IPS-18a (cell line): ENCODE measurements at regions not wholly inside any gene's neighbourhood (a gene's known extent, or its start where the extent isn't known, plus 50 kb on each side); places are given as distances from the start of the nearest gene placed in this dataset.

Experiments
- H3K27ac ChIP-seq: one replicate; pipeline ENCODE4 v1.5.1; 2013; ENCODE audit warnings: low read length
- H3K27me3 ChIP-seq: one replicate; pipeline ENCODE4 v1.6.1; 2013; ENCODE audit warnings: mild to moderate bottlenecking, low read length; ENCODE audit not compliant: control insufficient read depth, insufficient read depth
- H3K36me3 ChIP-seq: one replicate; pipeline ENCODE4 v1.6.1; 2013; ENCODE audit warnings: low read depth, low read length; ENCODE audit not compliant: control insufficient read depth
- H3K4me1 ChIP-seq: one replicate; pipeline ENCODE4 v1.6.1; 2013; ENCODE audit warnings: low read depth, low read length; ENCODE audit not compliant: control insufficient read depth
- H3K4me3 ChIP-seq: one replicate; pipeline ENCODE4 v1.5.1; 2013; ENCODE audit warnings: low read length
- H3K9ac ChIP-seq: one replicate; pipeline ENCODE4 v1.6.1; 2013; ENCODE audit warnings: mild to moderate bottlenecking, low read length, moderate library complexity
- H3K9me3 ChIP-seq: one replicate; pipeline ENCODE4 v1.6.1; 2013; ENCODE audit warnings: low read depth, low read length; ENCODE audit not compliant: control insufficient read depth

GRCh38 chr19:30634131-30634830, 262.1 kb downstream of the ZNF536 start:
- Histone ChIP-seq H3K36me3 (no peaks in the 10 kb centered on the region), H3K4me3 (no peak overlapping the region), H3K27me3 (no peaks in the 10 kb centered on the region), H3K9ac (no peak overlapping the region), H3K27ac (no peak overlapping the region), H3K9me3 (no peaks in the 10 kb centered on the region), H3K4me1 (no peaks in the 10 kb centered on the region)

DNA sequence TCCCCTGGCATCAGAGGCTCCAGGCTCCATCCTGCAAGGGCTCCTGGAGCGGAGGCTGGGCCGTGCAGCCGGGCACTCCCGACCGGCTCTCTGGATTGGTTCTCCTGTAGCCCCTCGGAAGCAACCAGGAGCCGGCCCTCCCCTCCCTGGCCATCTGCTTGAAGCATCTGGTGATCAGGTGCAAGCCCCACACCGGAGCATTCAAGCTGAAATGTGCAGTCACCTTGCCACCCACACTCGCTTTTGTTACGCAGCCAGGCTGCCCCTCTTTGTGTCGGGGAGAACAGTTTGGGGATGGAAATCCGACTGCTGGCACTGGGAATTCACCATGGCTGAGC, 258.8 kb downstream of the ZNF536 start:
- no peak overlapping the region for H3K4me3 ChIP-seq

DNA sequence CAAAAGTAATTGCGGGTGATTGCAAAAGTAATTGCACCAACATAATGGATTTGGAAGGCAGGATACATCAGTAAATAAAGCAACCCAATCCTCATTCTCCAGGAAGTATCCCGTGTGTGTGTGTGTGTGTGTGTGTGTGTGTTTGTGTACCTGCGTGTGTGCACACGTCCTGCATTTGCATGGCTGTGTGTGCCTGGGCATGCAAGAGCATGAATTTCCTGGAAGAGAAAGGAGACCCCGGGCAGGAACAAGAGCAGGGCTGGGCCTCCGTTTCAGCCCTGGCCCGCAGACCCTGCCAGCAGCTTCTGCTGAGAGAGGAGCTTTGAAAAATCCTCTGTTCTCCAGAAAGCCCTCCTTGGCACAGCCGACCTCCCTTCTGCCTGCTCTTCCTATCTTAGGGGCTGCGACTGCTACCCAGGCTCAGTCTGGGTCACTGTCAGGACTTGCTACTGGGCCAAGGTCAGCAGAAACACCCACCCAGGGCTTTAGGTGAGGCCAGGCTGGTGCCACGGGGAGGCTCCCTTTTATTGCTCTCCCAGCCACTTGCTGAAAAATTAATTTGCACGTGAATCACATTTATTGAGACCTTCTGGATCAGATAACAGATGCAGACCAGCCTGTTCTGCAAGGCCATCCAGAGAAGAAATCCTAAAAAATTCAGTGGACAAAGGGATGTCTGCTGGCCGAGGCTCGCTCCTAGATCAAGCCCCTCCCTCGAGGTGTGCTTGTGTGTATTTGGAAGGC, 258.3 kb downstream of the ZNF536 start:
- Histone ChIP-seq H3K9ac (no peak overlapping the region), H3K4me1 (no peaks in the 10 kb centered on the region), H3K9me3 (no peaks in the 10 kb centered on the region), H3K27ac (no peak overlapping the region), H3K27me3 (no peaks in the 10 kb centered on the region), H3K4me3 (no peak overlapping the region), H3K36me3 (no peaks in the 10 kb centered on the region)

More for the DNA sequence above, 258.8 kb downstream of the ZNF536 start:
- no peaks in the 10 kb centered on the region for H3K4me1 ChIP-seq
- no peaks in the 10 kb centered on the region for H3K9me3 ChIP-seq
- H3K36me3 ChIP-seq = no peaks in the 10 kb centered on the region
- H3K27ac ChIP-seq = no peak overlapping the region
- no peak overlapping the region for H3K9ac ChIP-seq
- H3K27me3 ChIP-seq = no peaks in the 10 kb centered on the region

DNA sequence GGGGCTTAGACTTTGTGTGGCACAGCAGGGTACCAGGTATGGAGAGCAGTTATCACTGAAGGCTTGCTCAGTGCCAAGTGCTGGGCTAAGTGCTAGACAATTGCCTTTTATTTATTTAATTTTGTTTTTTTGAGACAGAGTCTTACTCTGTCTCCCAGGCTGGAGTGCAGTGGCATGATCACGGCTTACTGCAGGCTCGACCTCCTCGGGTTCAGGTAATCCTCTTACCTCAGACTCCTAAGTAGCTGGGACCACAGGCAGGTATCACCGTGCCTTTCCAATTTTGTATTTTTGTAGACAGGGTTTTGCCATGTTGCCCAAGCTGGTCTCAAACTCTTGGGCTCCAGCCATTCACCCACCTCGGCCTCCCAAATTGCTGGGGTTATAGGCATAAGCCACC, 256.9 kb downstream of the ZNF536 start:
- Histone ChIP-seq H3K9me3 (no peaks in the 10 kb centered on the region), H3K27me3 (no peaks in the 10 kb centered on the region), H3K27ac (no peak overlapping the region)

DNA sequence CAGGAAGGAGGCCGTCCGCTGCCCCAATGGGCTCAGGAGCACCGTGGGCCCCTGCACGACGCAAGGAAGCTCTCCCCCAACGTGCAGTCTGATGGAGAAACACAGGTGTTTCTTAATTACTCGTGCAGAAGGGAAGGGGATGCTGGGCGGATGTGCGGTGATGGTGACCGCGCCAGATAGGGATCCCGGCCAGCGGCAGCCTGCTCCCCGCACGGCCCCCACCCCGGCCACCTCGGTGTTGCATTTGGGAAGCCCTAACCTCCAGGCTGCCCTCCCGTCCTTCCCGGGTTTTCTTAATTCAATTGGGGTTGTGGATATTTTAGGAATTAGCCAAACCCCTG, 254.4 kb downstream of the ZNF536 start:
- no peaks in the 10 kb centered on the region for H3K4me1 ChIP-seq
- H3K27me3 ChIP-seq = no peaks in the 10 kb centered on the region
- H3K9ac ChIP-seq = no peak overlapping the region
- no peaks in the 10 kb centered on the region for H3K36me3 ChIP-seq
- no peaks in the 10 kb centered on the region for H3K9me3 ChIP-seq
- no peak overlapping the region for H3K4me3 ChIP-seq
- H3K27ac ChIP-seq = no peak overlapping the region

More for the DNA sequence above, 256.9 kb downstream of the ZNF536 start:
- no peaks in the 10 kb centered on the region for H3K4me1 ChIP-seq
- no peaks in the 10 kb centered on the region for H3K36me3 ChIP-seq
- no peak overlapping the region for H3K9ac ChIP-seq
- no peak overlapping the region for H3K4me3 ChIP-seq

GRCh38 chr19:30625947-30626625, 253.9 kb downstream of the ZNF536 start:
- Histone ChIP-seq H3K27me3 (no peaks in the 10 kb centered on the region), H3K4me1 (no peaks in the 10 kb centered on the region), H3K36me3 (no peaks in the 10 kb centered on the region), H3K9ac (no peak overlapping the region), H3K9me3 (no peaks in the 10 kb centered on the region), H3K27ac (no peak overlapping the region), H3K4me3 (no peak overlapping the region)

- H3K36me3 ChIP-seq = no peaks in the 10 kb centered on the region
- no peak overlapping the region for H3K27ac ChIP-seq
- no peaks in the 10 kb centered on the region for H3K9me3 ChIP-seq
- no peak overlapping the region for H3K9ac ChIP-seq
- H3K4me3 ChIP-seq = no peak overlapping the region
- H3K4me1 ChIP-seq = no peaks in the 10 kb centered on the region
- H3K27me3 ChIP-seq = no peaks in the 10 kb centered on the region
These were observed 250.1 kb downstream of the ZNF536 start for GRCh38 chr19:30622276-30622675.

GRCh38 chr19:30621326-30621920, 249.2 kb downstream of the ZNF536 start:
- H3K36me3 ChIP-seq = no peaks in the 10 kb centered on the region
- no peak overlapping the region for H3K4me3 ChIP-seq
- no peaks in the 10 kb centered on the region for H3K27me3 ChIP-seq
- no peak overlapping the region for H3K27ac ChIP-seq
- no peaks in the 10 kb centered on the region for H3K4me1 ChIP-seq
- no peaks in the 10 kb centered on the region for H3K9me3 ChIP-seq
- no peak overlapping the region for H3K9ac ChIP-seq

DNA sequence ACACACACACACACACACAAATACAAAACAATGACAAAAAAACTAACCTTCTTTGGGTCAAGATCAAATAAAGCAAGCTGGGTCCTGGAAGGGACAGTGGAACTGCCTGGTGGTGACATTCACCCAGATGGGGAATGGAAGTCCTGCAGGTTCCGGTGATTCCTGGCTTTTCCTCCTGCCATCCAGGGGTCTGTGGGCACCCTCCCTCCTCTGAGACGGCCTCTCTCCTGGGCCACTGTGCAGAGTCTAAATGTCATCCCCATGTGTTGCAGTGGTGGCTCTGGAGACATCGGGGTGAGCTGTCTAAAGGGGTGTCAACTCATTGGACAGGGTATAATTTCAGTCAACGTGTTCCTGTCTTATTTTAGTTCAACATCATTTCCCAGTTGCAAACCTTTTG, 248.2 kb downstream of the ZNF536 start:
- no peaks in the 10 kb centered on the region for H3K9me3 ChIP-seq
- no peaks in the 10 kb centered on the region for H3K27me3 ChIP-seq
- H3K9ac ChIP-seq = no peak overlapping the region
- H3K27ac ChIP-seq = no peak overlapping the region
- no peaks in the 10 kb centered on the region for H3K4me1 ChIP-seq
- H3K4me3 ChIP-seq = no peak overlapping the region
- H3K36me3 ChIP-seq = no peaks in the 10 kb centered on the region

GRCh38 chr19:30609656-30610270, 237.6 kb downstream of the ZNF536 start:
- Histone ChIP-seq H3K27ac (no peak overlapping the region), H3K36me3 (no peaks in the 10 kb centered on the region), H3K4me3 (no peak overlapping the region)

DNA sequence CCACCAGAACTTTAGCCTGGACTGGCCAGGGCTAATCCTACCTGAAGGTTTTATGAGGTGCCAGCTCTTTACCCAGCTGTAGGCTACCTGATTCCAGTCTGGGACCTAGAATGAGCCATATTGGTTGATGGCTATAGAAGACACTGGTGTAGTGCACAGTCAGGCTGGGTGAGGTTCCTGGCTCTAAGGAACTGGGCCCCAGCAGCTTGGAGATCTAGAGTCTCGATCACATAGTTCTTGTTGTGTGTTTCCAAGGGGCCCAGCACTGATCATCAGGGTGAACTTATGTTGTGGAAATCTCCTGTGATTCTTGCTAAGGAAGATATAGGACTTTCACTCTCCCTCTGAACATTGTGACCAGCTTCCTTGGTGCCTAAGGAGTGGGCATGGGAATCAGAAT, 236.3 kb downstream of the ZNF536 start:
- Histone ChIP-seq H3K4me1 (no peaks in the 10 kb centered on the region), H3K9ac (no peak overlapping the region), H3K4me3 (no peak overlapping the region), H3K9me3 (no peaks in the 10 kb centered on the region), H3K36me3 (no peaks in the 10 kb centered on the region), H3K27me3 (no peaks in the 10 kb centered on the region), H3K27ac (no peak overlapping the region)

More at GRCh38 chr19:30609656-30610270, 237.6 kb downstream of the ZNF536 start:
- Histone ChIP-seq H3K9me3 (no peaks in the 10 kb centered on the region), H3K4me1 (no peaks in the 10 kb centered on the region), H3K9ac (no peak overlapping the region), H3K27me3 (no peaks in the 10 kb centered on the region)
